H1 (cell line): ENCODE measurements at regions not wholly inside any gene's neighbourhood (a gene's known extent, or its start where the extent isn't known, plus 50 kb on each side); places are given as distances from the start of the nearest gene placed in this dataset.

Experiments used
- CTCF ChIA-PET: fragments of 300-600 bp; sonication (Branson Sonifier 250); formaldehyde crosslinking; loops from one replicate; lab custom pipeline; 2021; ENCODE audit not compliant: partially characterized antibody; lab: Charles Lee
- POLR2A ChIA-PET: fragments of 300-600 bp; sonication (Branson Sonifier 250); formaldehyde crosslinking; loops from one replicate; lab custom pipeline; 2021; ENCODE audit warnings: inconsistent platforms; ENCODE audit not compliant: partially characterized antibody; lab: Charles Lee
- DNase-seq, 2 experiments: peaks; one replicate each; pipeline versions ENCODE4 v3.0.0 to v3.0.0-alpha.2; 2010 to 2022; ENCODE audit warnings: low spot score in 2 of 2, low read depth in 1 of 2, mixed read lengths in 1 of 2
- FAIRE-seq: peaks from 2 replicates; lab custom pipeline; 2011; peaks lifted over from hg19 to GRCh38; lab: Jason Lieb, UNC
- H2AFZ ChIP-seq: 2 replicates; pipeline ENCODE4 v1.8.1; 2012; ENCODE audit warnings: low read length, inconsistent platforms
- H2AK5ac ChIP-seq: 2 replicates; pipeline ENCODE4 v1.6.1; 2013; ENCODE audit warnings: low read depth, low read length
- H2BK120ac ChIP-seq: replicated peaks from 2 replicates; pipeline ENCODE3; 2013; ENCODE audit warnings: low read depth, low read length, inconsistent platforms
- H2BK12ac ChIP-seq: 2 replicates; pipeline ENCODE4 v1.6.1; 2013; ENCODE audit warnings: low read depth, low read length
- H2BK15ac ChIP-seq: 2 replicates; pipeline ENCODE4 v1.6.1; 2013; ENCODE audit warnings: low read length
- H2BK20ac ChIP-seq: 2 replicates; pipeline ENCODE4 v1.6.1; 2013; ENCODE audit warnings: low read length
- H2BK5ac ChIP-seq: 2 replicates; pipeline ENCODE4 v1.6.1; 2013; ENCODE audit warnings: low read depth, low read length
- H3K14ac ChIP-seq: 2 replicates; pipeline ENCODE4 v1.6.1; 2013; ENCODE audit warnings: inconsistent platforms; ENCODE audit not compliant: insufficient read length
- H3K18ac ChIP-seq: 2 replicates; pipeline ENCODE4 v1.6.1; 2013; ENCODE audit warnings: low read length; ENCODE audit errors: extremely low read depth
- H3K23ac ChIP-seq: 2 replicates; pipeline ENCODE4 v1.6.1; 2013; ENCODE audit warnings: inconsistent platforms; ENCODE audit not compliant: insufficient read length
- H3K23me2 ChIP-seq: 2 replicates; pipeline ENCODE4 v1.6.1; 2013; ENCODE audit warnings: low read depth, low read length
- H3K27ac ChIP-seq: 2 replicates; pipeline ENCODE4 v1.6.1; 2011; ENCODE audit warnings: low read depth, low read length, inconsistent platforms
- H3K27me3 ChIP-seq, 4 experiments: replicated peaks in 1 of 4; 1 replicate in 1 of 4; 2 replicates in 3 of 4; pipeline versions ENCODE4 v1.6.1 to v1.8.1; 2011 to 2013; ENCODE audit warnings: low read length in 3 of 4, mild to moderate bottlenecking in 3 of 4, inconsistent platforms in 2 of 4, mixed read lengths in 2 of 4, moderate library complexity in 1 of 4; ENCODE audit not compliant: control insufficient read depth in 3 of 4, insufficient read depth in 3 of 4; ENCODE audit errors: extremely low read depth in 1 of 4
- H3K36me3 ChIP-seq, 4 experiments: 2 replicates each; pipeline versions ENCODE4 v1.6.1 to v1.8.1; 2011 to 2013; ENCODE audit warnings: mild to moderate bottlenecking in 4 of 4, low read length in 3 of 4, moderate library complexity in 2 of 4, control low read depth in 1 of 4, inconsistent platforms in 1 of 4; ENCODE audit not compliant: insufficient read depth in 4 of 4, control insufficient read depth in 2 of 4
- H3K4ac ChIP-seq: replicated peaks from 2 replicates; pipeline ENCODE3; 2013; ENCODE audit warnings: low read length, low read depth, mixed read lengths, inconsistent platforms; ENCODE audit not compliant: insufficient read length
- H3K4me1 ChIP-seq, 4 experiments: replicated peaks in 1 of 4; 1 replicate in 1 of 4; 2 replicates in 3 of 4; pipeline versions ENCODE4 v1.6.1 to v1.8.1; 2011 to 2013; ENCODE audit warnings: low read length in 3 of 4, inconsistent platforms in 2 of 4, mixed read lengths in 1 of 4; ENCODE audit not compliant: insufficient read depth in 4 of 4, control insufficient read depth in 3 of 4
- H3K4me2 ChIP-seq, 2 experiments: 2 replicates each; pipeline versions ENCODE4 v1.6.1 to v1.8.1; 2011 to 2013; ENCODE audit warnings: low read depth in 2 of 2, low read length in 2 of 2, control low read depth in 1 of 2, inconsistent platforms in 1 of 2, mild to moderate bottlenecking in 1 of 2; ENCODE audit not compliant: insufficient read depth in 1 of 2
- H3K4me3 ChIP-seq, 4 experiments: fragments of 200-600, 300-600 bp in 1 of 4; sonication (generic), shearing (Covaris generic), sonication (Bioruptor Twin) in 1 of 4; 2 replicates each; pipeline versions ENCODE4 v1.5.1 to v1.8.1; 2011 to 2016; ENCODE audit warnings: low read length in 4 of 4, low read depth in 3 of 4, control low read depth in 2 of 4, inconsistent platforms in 2 of 4, mild to moderate bottlenecking in 2 of 4, mixed read lengths in 1 of 4, moderate library complexity in 1 of 4; ENCODE audit not compliant: insufficient read depth in 2 of 4; ENCODE audit errors: extremely low read depth in 1 of 4
- H3K56ac ChIP-seq: replicated peaks from 2 replicates; pipeline ENCODE3; 2013; ENCODE audit warnings: low read depth, mild to moderate bottlenecking, mixed read lengths, low read length, inconsistent platforms; ENCODE audit not compliant: insufficient read length
- H3K79me1 ChIP-seq: 2 replicates; pipeline ENCODE4 v1.6.1; 2013; ENCODE audit warnings: low read depth, low read length, control low read depth
- H3K79me2 ChIP-seq, 2 experiments: 2 replicates each; pipeline versions ENCODE4 v1.6.1 to v1.8.1; 2012 to 2013; ENCODE audit warnings: low read length in 2 of 2, mild to moderate bottlenecking in 2 of 2, inconsistent platforms in 1 of 2; ENCODE audit not compliant: insufficient read depth in 2 of 2, control insufficient read depth in 1 of 2
- H3K9ac ChIP-seq, 4 experiments: replicated peaks in 1 of 4; 1 replicate in 1 of 4; 2 replicates in 3 of 4; pipeline versions ENCODE4 v1.6.1 to v1.8.1; 2011 to 2013; ENCODE audit warnings: low read depth in 3 of 4, low read length in 3 of 4, control low read depth in 2 of 4, mild to moderate bottlenecking in 2 of 4, moderate library complexity in 2 of 4, inconsistent platforms in 1 of 4; ENCODE audit errors: extremely low read depth in 1 of 4
- H3K9me3 ChIP-seq, 2 experiments: 2 replicates each; pipeline versions ENCODE4 v1.6.1 to v1.8.1; 2012 to 2013; ENCODE audit warnings: mild to moderate bottlenecking in 2 of 2, moderate library complexity in 2 of 2, control low read depth in 1 of 2, inconsistent platforms in 1 of 2, low read depth in 1 of 2, low read length in 1 of 2, mixed read lengths in 1 of 2; ENCODE audit not compliant: insufficient read depth in 2 of 2
- H4K20me1 ChIP-seq, 2 experiments: replicated peaks in 1 of 2; 2 replicates each; pipeline versions ENCODE3 to v1.8.1; 2011 to 2013; ENCODE audit warnings: inconsistent platforms in 2 of 2, low read length in 2 of 2, mild to moderate bottlenecking in 1 of 2; ENCODE audit not compliant: insufficient read depth in 2 of 2, control insufficient read depth in 1 of 2
- H4K5ac ChIP-seq: 2 replicates; pipeline ENCODE4 v1.6.1; 2013; ENCODE audit warnings: low read length, low read depth, mixed read lengths, inconsistent platforms; ENCODE audit not compliant: insufficient read length
- H4K8ac ChIP-seq: 2 replicates; pipeline ENCODE4 v1.8.0; 2013; ENCODE audit warnings: mild to moderate bottlenecking, moderate library complexity, low read length, inconsistent platforms; ENCODE audit not compliant: insufficient read depth; ENCODE audit errors: extremely low read depth
- H4K91ac ChIP-seq: replicated peaks from 2 replicates; pipeline ENCODE3; 2013; ENCODE audit warnings: low read length, mixed read lengths, inconsistent platforms; ENCODE audit not compliant: insufficient read length
- CEBPB ChIP-seq: IDR thresholded peaks from 2 replicates; pipeline ENCODE4 v1.6.1; 2012; ENCODE audit warnings: low read depth, low read length
- CHD1 ChIP-seq: IDR thresholded peaks from 2 replicates; pipeline ENCODE4 v1.6.1; 2012; ENCODE audit warnings: low read depth, low read length, improper control_type of control experiment
- CTCF ChIP-seq, 3 experiments: IDR thresholded peaks; 1 replicate in 2 of 3; 2 replicates in 1 of 3; pipeline versions ENCODE4 v1.5.1 to v1.6.1; 2011; ENCODE audit warnings: low read length in 3 of 3, mild to moderate bottlenecking in 3 of 3, inconsistent platforms in 2 of 3, low read depth in 1 of 3, moderate library complexity in 1 of 3; ENCODE audit not compliant: insufficient read depth in 1 of 3; ENCODE audit errors: control extremely low read depth in 1 of 3
- EGR1 ChIP-seq: IDR thresholded peaks from 2 replicates; pipeline ENCODE4 v1.6.1; 2011; ENCODE audit warnings: low read depth, low read length, borderline replicate concordance
- FOSL1 ChIP-seq: IDR thresholded peaks from 2 replicates; pipeline ENCODE4 v1.6.1; 2011; ENCODE audit warnings: mild to moderate bottlenecking, low read depth, low read length, moderate library complexity; ENCODE audit not compliant: insufficient read depth
- JUND ChIP-seq: IDR thresholded peaks from 2 replicates; pipeline ENCODE4 v1.6.1; 2011; ENCODE audit warnings: mild to moderate bottlenecking, improper control_type of control experiment, low read length
- SP4 ChIP-seq: IDR thresholded peaks from 2 replicates; pipeline ENCODE4 v1.6.1; 2012; ENCODE audit warnings: low read length, inconsistent platforms
- TBP ChIP-seq: IDR thresholded peaks from 2 replicates; pipeline ENCODE4 v1.6.1; 2011; ENCODE audit warnings: low read depth, low read length, improper control_type of control experiment
- WGBS, 2 experiments: shearing (Covaris generic) in 1 of 2; methylation state at CpG; one replicate each; pipeline versions ENCODE4 v1.1.6 to v1.1.7; 2013 to 2015; ENCODE audit warnings: low lambda C conversion rate in 2 of 2, mixed read lengths in 2 of 2, inconsistent platforms in 1 of 2, low coverage in 1 of 2, missing lambda C conversion rate in 1 of 2; ENCODE audit not compliant: insufficient replicate concordance in 2 of 2, insufficient coverage in 1 of 2, insufficient read length in 1 of 2; ENCODE audit errors: extremely low coverage in 1 of 2, missing lambda C conversion rate in 1 of 2; 5-methylcytosine and 5-hydroxymethylcytosine counted together

DNA sequence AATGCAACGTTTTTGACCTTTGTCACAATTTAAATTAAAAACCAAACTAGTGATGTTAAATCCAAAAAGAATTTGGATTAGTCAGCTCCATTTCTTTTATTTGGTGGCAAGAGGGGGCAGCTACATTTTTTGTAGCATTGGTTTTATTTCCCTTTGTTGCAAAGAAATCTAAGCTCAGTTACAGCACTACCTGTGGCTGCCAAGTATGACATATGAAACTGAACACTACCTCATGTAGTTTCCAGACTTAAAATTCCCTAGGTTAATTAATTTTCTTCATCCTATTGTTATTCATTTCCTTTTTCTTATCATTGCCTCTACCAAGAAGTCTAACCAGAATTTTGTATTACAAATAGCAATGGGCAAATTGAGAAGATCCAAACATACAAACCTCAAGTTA lies 393.5 kb downstream of the BRINP1 start:
- Histone ChIP-seq H2BK120ac (no peak overlapping the region), H3K23ac (no peak overlapping the region), H3K4me2 (no peak overlapping the region), H3K9me3 (no peaks in the 10 kb centered on the region), H3K9ac (no peak overlapping the region), H2BK20ac (no peak overlapping the region), H3K4me1 (no peaks in the 10 kb centered on the region), H3K14ac (no peak overlapping the region), H3K4me3 (no peak overlapping the region), H3K27ac (no peak overlapping the region), H4K91ac (no peak overlapping the region), H3K79me2 (no peaks in the 10 kb centered on the region), H3K56ac (no peak overlapping the region), H4K5ac (no peak overlapping the region), H4K20me1 (no peaks in the 10 kb centered on the region), H3K23me2 (no peaks in the 10 kb centered on the region), H2AFZ (no peak overlapping the region), H4K8ac (no peak overlapping the region), H3K4ac (no peak overlapping the region), H2AK5ac (no peak overlapping the region), H3K79me1 (no peaks in the 10 kb centered on the region), H3K36me3 (no peaks in the 10 kb centered on the region), H3K18ac (no peak overlapping the region), H2BK5ac (no peak overlapping the region), H2BK15ac (no peak overlapping the region), H2BK12ac (no peak overlapping the region), H3K27me3 (no peaks in the 10 kb centered on the region)
- POLR2A ChIA-PET: no interaction called here
- DNase-seq (no peak), FAIRE-seq (no peak)
- CTCF ChIA-PET: no interaction called here
- WGBS, 2 experiments: 100% methylated on average over 1 of the region's 1 CpG; no CpG with 5 or more reads in 1 of the 2 experiments
- TF ChIP-seq JUND (no peak), FOSL1 (no peak), CEBPB (no peak), EGR1 (no peak), CHD1 (no peak), TBP (no peak), SP4 (no peak), CTCF (IDR thresholded peaks at IDR 0.05; ENCODE audit: control extremely low read depth in 1 of 3, insufficient read depth in 1 of 3, low read depth in 1 of 3, low read length in 3 of 3) (no peak)
